22Rv1 (cell line): ENCODE measurements at regions not wholly inside any gene's neighbourhood (a gene's known extent, or its start where the extent isn't known, plus 50 kb on each side); places are given as distances from the start of the nearest gene placed in this dataset.

ENCODE experiments used
- H3K27ac ChIP-seq: fragments of 450-650 bp; 2 replicates; pipeline ENCODE4 v1.5.1; 2017
- ZFX ChIP-seq: fragments of 450-650 bp; IDR thresholded peaks from 2 replicates; pipeline ENCODE4 v1.6.1; 2017; ENCODE audit warnings: antibody characterized with exemption, borderline replicate concordance
- TF ChIP-seq, protein P1 (sequence below): fragments of 450-650 bp; IDR thresholded peaks from 2 replicates; pipeline ENCODE4 v1.5.1; 2017; ENCODE audit warnings: mild to moderate bottlenecking

DNA sequence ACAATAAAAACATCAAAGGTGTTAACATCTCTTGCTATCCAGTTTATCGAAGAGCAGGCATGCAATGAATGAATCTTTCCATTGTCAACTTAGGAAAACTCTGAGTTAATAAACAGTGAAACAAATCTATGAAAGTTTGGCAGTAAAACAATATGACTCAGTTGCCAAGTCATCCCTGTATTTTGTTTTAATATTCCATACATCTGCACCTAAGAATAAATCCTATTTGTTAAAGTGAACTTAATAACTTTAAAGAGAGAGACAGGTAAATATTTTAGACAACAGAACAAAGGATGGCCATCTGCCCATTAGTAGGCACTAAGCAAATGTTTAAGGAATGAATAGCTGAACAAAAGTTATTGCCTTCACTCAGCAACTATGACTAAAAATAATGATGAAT is 700.5 kb upstream of the CELF2 start:
- no peak overlapping the region for H3K27ac ChIP-seq
- TF ChIP-seq ZFX = no peak
- TF ChIP-seq, protein P1, sequence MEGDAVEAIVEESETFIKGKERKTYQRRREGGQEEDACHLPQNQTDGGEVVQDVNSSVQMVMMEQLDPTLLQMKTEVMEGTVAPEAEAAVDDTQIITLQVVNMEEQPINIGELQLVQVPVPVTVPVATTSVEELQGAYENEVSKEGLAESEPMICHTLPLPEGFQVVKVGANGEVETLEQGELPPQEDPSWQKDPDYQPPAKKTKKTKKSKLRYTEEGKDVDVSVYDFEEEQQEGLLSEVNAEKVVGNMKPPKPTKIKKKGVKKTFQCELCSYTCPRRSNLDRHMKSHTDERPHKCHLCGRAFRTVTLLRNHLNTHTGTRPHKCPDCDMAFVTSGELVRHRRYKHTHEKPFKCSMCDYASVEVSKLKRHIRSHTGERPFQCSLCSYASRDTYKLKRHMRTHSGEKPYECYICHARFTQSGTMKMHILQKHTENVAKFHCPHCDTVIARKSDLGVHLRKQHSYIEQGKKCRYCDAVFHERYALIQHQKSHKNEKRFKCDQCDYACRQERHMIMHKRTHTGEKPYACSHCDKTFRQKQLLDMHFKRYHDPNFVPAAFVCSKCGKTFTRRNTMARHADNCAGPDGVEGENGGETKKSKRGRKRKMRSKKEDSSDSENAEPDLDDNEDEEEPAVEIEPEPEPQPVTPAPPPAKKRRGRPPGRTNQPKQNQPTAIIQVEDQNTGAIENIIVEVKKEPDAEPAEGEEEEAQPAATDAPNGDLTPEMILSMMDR = no peak

DNA sequence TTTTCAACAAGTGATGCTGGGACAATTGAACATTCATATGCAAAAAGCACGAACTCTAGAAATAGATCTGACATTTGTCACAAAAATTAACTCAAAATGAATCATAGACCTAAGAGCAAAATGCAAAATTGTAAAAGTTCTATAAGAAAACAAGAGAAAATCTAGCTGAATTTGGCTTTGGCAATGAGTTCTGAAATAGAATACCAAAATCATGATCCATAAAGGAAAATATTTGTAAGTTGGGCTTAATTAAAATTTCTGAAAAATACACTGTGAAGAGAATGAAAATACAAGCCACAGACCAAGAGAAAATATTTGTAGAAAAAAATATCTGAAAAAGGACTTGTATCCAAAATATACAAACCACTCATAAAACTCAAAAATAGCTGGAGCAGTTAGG is 698.8 kb upstream of the CELF2 start:
- TF ChIP-seq, protein P1 = no peak
- no peak for TF ChIP-seq ZFX
- no peak overlapping the region for H3K27ac ChIP-seq

DNA sequence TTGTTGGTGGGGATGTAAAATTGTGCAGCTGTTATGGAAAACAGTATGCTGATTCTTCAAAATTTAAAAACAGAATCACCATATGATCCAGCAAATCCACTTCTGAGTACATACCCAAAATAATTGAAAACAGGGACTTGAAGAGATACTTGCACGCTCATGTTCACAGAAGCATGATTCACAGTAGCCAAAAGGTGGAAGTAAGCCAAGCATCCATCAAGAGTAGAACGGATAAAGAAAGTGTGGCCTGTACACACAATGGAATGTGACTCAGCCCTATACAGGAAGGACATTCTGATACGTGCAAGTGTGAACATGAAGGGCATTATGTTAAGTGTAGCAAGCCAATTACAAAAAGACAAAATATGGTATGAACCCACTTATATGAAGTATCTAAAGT is 696.7 kb upstream of the CELF2 start:
- no peak overlapping the region for H3K27ac ChIP-seq

DNA sequence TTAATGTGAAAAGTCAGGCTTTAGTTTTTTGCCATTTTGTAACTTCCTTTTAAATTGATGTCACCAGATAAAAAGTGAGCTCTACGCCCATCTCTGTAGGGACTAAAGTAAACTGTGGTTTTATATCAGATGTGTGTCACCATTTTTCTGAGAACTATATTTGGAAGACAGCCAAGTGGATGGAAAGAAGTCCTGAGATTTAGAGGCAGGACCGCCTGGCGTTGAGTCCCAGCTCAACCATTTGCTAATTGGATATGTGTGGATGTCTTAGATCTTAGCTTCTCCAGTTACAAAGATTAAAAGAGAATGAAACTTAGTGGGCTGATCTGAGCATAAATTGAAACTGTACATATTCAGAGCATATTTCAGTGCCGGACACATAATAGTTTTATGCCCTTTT is 691.6 kb upstream of the CELF2 start:
- H3K27ac ChIP-seq = no peak overlapping the region
- TF ChIP-seq, protein P1 = no peak
- no peak for TF ChIP-seq ZFX

More for the DNA sequence above, 696.7 kb upstream of the CELF2 start:
- no peak for TF ChIP-seq ZFX
- TF ChIP-seq, protein P1 = no peak

DNA sequence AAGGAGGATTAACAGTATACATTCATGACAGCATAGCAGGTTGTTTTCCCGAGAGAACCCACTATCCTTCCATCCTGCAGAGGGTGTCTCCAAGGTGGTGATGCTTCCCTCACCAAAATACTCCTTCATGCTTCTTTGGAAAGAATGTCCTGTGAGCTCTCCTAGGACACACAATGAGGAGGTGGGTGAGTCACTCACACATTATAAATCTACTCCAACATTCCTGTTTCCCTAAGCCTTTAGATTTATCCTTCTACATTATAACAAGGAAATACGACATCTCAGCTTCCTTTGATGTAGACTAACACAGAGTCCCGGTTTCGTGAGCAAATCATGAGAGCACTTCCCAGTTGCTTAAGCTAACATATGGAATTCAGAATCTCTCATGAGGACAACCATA is 689.7 kb upstream of the CELF2 start:
- TF ChIP-seq ZFX = no peak
- TF ChIP-seq, protein P1 = no peak
- H3K27ac ChIP-seq = no peak overlapping the region

DNA sequence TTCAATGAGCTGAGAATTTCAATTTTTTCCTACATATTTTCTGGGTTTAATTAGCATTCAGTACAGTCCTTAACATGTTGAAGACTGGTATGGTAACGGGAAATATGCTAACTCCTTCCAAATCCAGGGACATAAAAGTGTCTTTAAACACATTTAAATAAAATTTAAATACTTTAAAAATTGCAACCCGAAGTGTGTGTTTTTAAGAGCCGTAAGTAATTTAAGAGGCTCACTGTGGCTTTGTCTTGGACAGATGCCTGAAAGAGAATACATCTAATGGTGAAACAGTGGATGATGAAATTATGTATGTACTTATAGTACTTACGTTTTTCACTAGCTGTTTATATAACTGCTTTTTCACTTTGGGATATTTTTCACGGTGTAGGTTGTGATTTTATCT is 687.3 kb upstream of the CELF2 start:
- no peak overlapping the region for H3K27ac ChIP-seq
- no peak for TF ChIP-seq ZFX
- TF ChIP-seq, protein P1 = no peak

DNA sequence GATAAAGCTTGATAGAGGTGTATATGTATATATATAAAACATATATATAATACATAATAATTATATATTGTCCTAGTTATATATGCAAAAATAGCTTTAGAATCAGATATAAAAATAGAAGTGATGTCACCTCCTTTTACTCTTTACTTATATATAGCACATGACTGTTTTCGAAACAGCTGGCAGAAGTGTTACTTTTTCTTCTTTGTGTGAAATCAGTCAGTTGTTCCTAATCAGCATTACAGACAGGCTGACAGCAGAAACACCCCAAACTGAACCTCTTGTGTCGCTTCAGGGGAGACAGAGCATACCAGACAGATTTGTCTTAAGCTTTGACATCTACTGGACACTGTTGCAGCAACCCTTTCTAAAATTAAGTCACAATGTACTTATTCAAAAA is 684.9 kb upstream of the CELF2 start:
- H3K27ac ChIP-seq = no peak overlapping the region
- TF ChIP-seq, protein P1 = no peak
- TF ChIP-seq ZFX = no peak
